Naive thymus-derived CD8-positive, alpha-beta T cell (primary cell): ENCODE measurements at regions not wholly inside any gene's neighbourhood (a gene's known extent, or its start where the extent isn't known, plus 50 kb on each side); places are given as distances from the start of the nearest gene placed in this dataset.
"Not testable (repeated sequence)": the region's sequence is repeated elsewhere in the genome, so short reads cannot be mapped to it uniquely, and the experiment has no call there.

ENCODE experiments used
- ATAC-seq, 2 donors: fragments of 150-1000 bp; cut with Tn5 transposase in 1 of 2; sonication (Bioruptor Pico), chemical (Tn5 transposase) in 1 of 2; 1 replicate in 1 of 2; 2 replicates in 1 of 2; pipeline ENCODE4 v1.10.0; 2021; ENCODE audit warnings: mild to moderate bottlenecking in 2 of 2, moderate library complexity in 2 of 2
- POLR2A ChIA-PET: fragments of 350-600 bp; sonication (Branson Sonifier 250); formaldehyde crosslinking; loops from one replicate; lab custom pipeline; 2021; ENCODE audit warnings: antibody characterized with exemption; lab: Charles Lee
- DNase-seq, 10 donors: peaks; one replicate each; pipeline versions ENCODE4 v3.0.0 to v3.0.0-alpha.2; 2020 to 2022
- H3K27ac Mint-ChIP-seq, 10 donors: one replicate each; pipeline ENCODE4 v1.8.0; 2020 to 2022; ENCODE audit warnings: mild to moderate bottlenecking in 10 of 10, mixed read lengths in 10 of 10, moderate library complexity in 4 of 10, inconsistent platforms in 1 of 10
- H3K27me3 Mint-ChIP-seq, 5 donors: one replicate each; pipeline ENCODE4 v1.8.0; 2021 to 2022; ENCODE audit warnings: mixed read lengths in 5 of 5
- H3K36me3 Mint-ChIP-seq, 3 donors: one replicate each; pipeline ENCODE4 v1.8.0; 2020 to 2022; ENCODE audit warnings: mixed read lengths in 3 of 3, mild to moderate bottlenecking in 2 of 3, inconsistent platforms in 1 of 3
- H3K4me1 Mint-ChIP-seq, 4 donors: one replicate each; pipeline ENCODE4 v1.8.0; 2021 to 2022; ENCODE audit warnings: mixed read lengths in 4 of 4
- H3K4me3 Mint-ChIP-seq, 10 donors: one replicate each; pipeline ENCODE4 v1.8.0; 2020 to 2022; ENCODE audit warnings: mild to moderate bottlenecking in 10 of 10, mixed read lengths in 10 of 10, moderate library complexity in 6 of 10, inconsistent platforms in 1 of 10
- H3K9me3 Mint-ChIP-seq, 9 donors: one replicate each; pipeline ENCODE4 v1.8.0; 2020 to 2022; ENCODE audit warnings: mixed read lengths in 9 of 9, mild to moderate bottlenecking in 3 of 9, inconsistent platforms in 1 of 9, moderate library complexity in 1 of 9

DNA sequence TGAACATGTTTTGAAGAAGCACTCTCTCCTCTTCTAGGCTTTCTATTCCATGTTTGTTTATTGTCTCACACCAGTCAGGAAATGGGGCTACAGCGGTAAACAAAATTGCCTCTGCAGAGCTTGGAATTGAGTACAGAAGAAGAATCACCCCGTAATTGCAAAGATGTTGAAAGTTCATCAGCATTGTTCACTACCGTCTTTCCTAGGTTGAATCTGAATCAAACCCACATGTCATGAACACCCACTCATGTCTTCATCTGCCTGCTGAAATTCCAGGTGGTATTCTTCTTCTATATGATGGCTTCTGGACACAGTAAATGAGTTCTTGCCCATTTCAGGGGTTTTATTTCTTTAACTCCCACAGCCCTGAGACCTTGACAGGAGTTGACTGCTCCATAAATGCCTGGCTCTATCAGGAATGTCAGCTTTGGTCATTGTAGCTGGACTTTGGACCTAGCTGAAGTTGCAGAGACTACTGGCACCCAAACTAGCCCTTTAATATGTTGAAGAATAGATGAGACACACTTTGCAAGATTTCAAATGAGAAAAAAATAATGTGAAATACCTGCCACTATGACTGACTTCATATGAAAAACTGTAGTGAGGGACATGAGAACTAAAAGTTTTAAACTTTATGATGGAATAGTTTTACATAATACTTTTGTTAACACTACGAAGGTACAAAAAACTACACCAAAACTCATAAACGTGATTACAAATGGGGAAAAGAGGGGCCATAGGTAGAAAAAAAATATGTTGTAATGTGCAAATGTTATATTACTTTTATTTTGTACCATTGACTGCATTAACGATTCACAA is 1235.3 kb upstream of the ZEB2 start:
- ATAC-seq (no peak), DNase-seq (no peak)
- Mint-ChIP-seq H3K4me3 (no peak overlapping the region), H3K9me3 (no peaks in the 10 kb centered on the region), H3K27ac (no peak overlapping the region), H3K27me3 (peaks cover 0 to 5% (median 0%) of the 10 kb centered on the region in 5 donors), H3K4me1 (peaks cover 0 to 22% (median 0%) of the 10 kb centered on the region in 4 donors), H3K36me3 (no peaks in the 10 kb centered on the region)
- POLR2A ChIA-PET: no interaction called here

DNA sequence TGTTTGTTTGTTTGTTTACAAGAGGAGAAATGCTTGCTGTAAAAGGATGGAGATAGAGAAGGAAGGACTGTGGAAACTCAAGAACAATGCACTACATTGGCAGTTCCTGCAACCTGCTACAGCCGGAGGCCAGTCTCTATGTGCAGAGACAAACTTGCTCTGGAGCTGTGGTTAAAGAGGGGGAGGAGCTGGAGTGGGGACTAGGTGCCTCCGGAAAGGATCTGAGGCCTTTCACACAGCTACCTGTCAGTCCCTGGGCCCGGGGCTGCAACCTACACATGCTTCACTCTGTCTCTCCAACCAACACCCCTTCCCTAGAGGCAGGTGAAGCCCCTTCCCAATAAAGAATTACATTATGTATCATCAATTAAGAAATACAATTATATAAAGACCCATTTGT is 1234.0 kb upstream of the ZEB2 start:
- Mint-ChIP-seq H3K9me3 (no peaks in the 10 kb centered on the region), H3K27me3 (peaks cover 0 to 5% (median 0%) of the 10 kb centered on the region in 5 donors), H3K4me1 (peaks cover 0 to 24% (median 0%) of the 10 kb centered on the region in 4 donors), H3K4me3 (no peak overlapping the region), H3K36me3 (no peaks in the 10 kb centered on the region), H3K27ac (no peak overlapping the region)
- ATAC-seq (no peak), DNase-seq (no peak)
- POLR2A ChIA-PET: no interaction called here

DNA sequence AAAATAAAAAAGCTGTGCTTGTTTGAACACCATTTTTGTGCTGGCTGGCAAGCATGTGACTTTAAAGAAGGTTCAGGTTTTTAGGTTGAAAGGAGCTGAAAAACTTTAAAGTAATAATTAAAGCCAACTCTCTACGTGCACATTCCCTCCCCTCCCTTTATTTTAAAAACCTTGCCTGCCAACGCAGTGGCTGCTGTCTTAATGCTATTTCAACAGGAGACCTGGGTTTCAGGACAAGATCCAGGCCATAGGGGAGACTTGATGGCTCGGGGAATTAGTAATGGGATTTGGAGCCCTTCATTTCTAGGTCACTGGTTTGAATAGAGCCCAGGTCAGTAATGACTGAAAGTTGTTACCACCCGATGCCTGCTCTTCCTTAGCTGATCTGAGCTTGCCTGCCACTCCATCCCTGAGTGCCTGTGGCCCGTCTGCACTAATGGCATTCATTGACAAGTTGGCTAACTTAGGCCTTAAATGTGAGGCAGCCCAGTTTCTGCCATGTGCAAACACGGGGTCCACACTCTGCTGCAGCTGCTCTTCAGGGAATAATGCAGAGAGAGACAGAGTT is 1233.2 kb upstream of the ZEB2 start:
- no peak for DNase-seq
- Mint-ChIP-seq H3K27me3 (peaks cover 0 to 5% (median 0%) of the 10 kb centered on the region in 5 donors), H3K9me3 (no peaks in the 10 kb centered on the region), H3K36me3 (no peaks in the 10 kb centered on the region), H3K4me3 (no peak overlapping the region), H3K27ac (no peak overlapping the region), H3K4me1 (peaks cover 0 to 24% (median 0%) of the 10 kb centered on the region in 4 donors)
- ATAC-seq: no peak
- POLR2A ChIA-PET: no interaction called here

DNA sequence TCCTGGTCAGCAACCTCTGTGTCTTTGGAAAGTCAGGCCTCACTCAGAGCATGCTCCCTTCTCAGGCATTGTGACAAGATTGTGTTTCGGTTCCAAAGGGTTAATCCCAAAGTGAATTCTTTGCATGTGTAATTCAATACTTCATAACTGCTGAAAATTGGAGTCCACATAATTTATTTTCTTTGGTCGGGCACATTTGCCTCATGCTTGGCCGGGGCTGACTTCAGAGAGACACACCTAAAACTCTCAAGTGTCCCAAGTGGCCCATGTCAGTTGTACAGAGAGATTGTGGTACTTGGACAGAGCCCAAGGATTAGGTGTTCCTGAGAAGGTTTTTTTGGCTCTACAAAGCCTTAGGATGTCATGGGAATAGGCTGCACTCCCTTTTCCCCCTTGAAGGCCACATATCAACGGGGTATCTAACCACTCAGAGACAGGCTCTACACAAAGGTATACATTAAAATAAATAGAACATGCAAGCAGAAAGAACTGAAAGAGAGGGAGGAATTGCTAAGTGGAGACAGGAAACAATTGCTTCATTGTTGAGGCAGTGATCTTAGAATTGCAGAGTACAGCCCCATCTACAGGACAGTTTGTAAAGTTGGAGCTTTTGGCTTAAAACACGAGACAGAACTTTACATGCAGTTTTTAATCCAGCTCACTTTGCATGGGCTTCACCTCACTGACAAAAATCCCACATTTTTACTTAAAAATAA is 1232.3 kb upstream of the ZEB2 start:
- H3K36me3 Mint-ChIP-seq: no peaks in the 10 kb centered on the region
- H3K4me1 Mint-ChIP-seq: peaks cover 0 to 24% (median 0%) of the 10 kb centered on the region in 4 donors
- no peaks in the 10 kb centered on the region for H3K9me3 Mint-ChIP-seq
- ATAC-seq: no peak
- DNase-seq: no peak
- H3K27me3 Mint-ChIP-seq: peaks cover 0 to 5% (median 0%) of the 10 kb centered on the region in 5 donors
- H3K27ac Mint-ChIP-seq: no peak overlapping the region
- POLR2A ChIA-PET: no interaction called here
- H3K4me3 Mint-ChIP-seq: no peak overlapping the region

DNA sequence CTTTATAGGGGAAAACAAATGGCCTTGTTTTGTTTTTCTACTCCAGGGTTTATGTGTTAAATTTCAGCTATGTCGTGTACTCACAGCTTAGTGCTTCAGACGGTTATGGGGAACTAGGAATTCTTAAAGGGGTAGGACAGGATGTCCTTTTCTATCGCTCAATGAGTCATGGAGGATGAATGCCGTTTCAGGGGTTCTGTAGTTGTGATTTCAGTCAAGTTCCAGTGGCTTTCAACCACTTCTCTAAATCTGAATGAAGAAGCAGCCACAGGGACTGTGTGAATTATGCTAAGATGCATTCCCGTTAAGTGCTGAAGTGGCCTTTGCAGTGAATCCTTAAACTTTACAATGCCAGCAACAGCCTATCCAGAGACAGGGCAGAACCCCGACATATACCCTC is 1231.7 kb upstream of the ZEB2 start:
- Mint-ChIP-seq H3K9me3 (no peaks in the 10 kb centered on the region), H3K4me3 (peak overlapping the region in 1 of 10 donors; percentile 3), H3K4me1 (peaks cover 0 to 24% (median 0%) of the 10 kb centered on the region in 4 donors), H3K27ac (no peak overlapping the region), H3K36me3 (no peaks in the 10 kb centered on the region), H3K27me3 (peaks cover 0 to 5% (median 0%) of the 10 kb centered on the region in 5 donors)
- peak in 1 of 10 donors; percentile 2 for DNase-seq
- ATAC-seq: no peak
- POLR2A ChIA-PET: no interaction called here

DNA sequence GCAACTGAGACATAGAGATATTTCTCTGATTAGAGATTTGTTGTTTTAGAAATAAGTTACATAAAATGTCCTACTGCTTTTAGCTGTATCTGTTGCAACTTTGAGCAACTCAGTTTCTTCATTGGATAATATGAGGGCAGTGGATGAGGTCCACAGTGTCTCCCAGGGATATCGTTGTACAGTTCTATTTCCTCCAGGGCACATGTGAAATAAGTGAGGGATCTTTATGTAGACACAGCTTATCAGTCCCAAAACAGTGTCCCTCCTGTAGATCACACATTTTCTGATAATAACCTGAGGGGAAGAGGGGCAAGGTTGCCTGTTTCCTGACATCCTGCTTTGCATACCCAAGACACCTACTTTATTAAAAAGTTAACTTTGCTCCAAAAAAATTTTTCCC is 1231.2 kb upstream of the ZEB2 start:
- no peak for ATAC-seq
- no peak overlapping the region for H3K4me3 Mint-ChIP-seq
- DNase-seq: no peak
- H3K4me1 Mint-ChIP-seq: peaks cover 0 to 24% (median 0%) of the 10 kb centered on the region in 4 donors
- no peaks in the 10 kb centered on the region for H3K36me3 Mint-ChIP-seq
- peaks cover 0 to 5% (median 0%) of the 10 kb centered on the region in 5 donors for H3K27me3 Mint-ChIP-seq
- POLR2A ChIA-PET: no interaction called here
- H3K9me3 Mint-ChIP-seq: peaks cover 0 to 4% (median 0%) of the 10 kb centered on the region in 9 donors
- no peak overlapping the region for H3K27ac Mint-ChIP-seq

DNA sequence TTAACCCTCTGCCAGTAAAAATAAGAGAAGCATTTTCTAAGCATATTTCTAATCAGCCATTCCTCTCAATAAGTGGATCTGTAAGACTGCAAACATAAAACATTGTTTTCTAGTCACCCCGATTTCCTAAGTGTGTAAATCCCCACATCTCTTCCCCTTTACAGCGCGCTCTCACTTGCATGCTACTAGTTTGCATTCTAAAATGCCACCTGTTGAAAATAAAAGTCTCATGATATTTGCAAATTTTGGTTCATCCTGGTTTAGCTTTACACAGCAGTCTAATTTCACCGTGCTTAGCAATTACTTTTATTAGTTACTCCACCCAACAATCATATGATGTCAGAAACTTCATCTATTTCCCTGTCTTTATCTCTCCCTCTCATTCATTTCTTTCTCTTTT is 1230.7 kb upstream of the ZEB2 start:
- Mint-ChIP-seq H3K27me3 (peaks cover 0 to 5% (median 0%) of the 10 kb centered on the region in 5 donors), H3K36me3 (no peaks in the 10 kb centered on the region), H3K9me3 (peaks cover 0 to 4% (median 0%) of the 10 kb centered on the region in 9 donors), H3K4me1 (peaks cover 0 to 24% (median 0%) of the 10 kb centered on the region in 4 donors), H3K4me3 (no peak overlapping the region), H3K27ac (no peak overlapping the region)
- no peak for ATAC-seq
- no peak for DNase-seq
- POLR2A ChIA-PET: no interaction called here

DNA sequence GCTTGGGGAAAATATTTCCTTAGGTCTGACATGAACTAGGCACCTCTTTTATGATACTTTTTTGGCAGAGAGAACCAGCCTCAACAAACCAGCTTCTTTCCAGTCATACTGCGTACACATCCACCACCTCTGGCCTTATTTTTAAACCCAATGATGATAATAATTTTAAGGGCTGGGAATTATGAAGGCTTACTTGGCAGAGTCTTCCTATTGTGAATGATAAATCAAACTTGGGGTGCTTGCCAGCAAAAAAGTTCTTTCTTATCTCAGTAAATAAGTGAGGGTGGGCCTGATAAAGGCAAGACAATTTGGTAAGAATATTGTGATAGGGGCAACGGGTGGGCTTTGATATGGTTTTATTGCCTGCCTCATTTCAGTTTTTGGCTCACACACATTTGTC is 1230.2 kb upstream of the ZEB2 start:
- peaks cover 0 to 24% (median 0%) of the 10 kb centered on the region in 4 donors for H3K4me1 Mint-ChIP-seq
- no peaks in the 10 kb centered on the region for H3K36me3 Mint-ChIP-seq
- H3K27me3 Mint-ChIP-seq: peaks cover 0 to 5% (median 0%) of the 10 kb centered on the region in 5 donors
- H3K4me3 Mint-ChIP-seq: no peak overlapping the region
- POLR2A ChIA-PET: no interaction called here
- ATAC-seq (no peak), DNase-seq (no peak)
- H3K27ac Mint-ChIP-seq: no peak overlapping the region
- peaks cover 0 to 4% (median 0%) of the 10 kb centered on the region in 9 donors for H3K9me3 Mint-ChIP-seq

DNA sequence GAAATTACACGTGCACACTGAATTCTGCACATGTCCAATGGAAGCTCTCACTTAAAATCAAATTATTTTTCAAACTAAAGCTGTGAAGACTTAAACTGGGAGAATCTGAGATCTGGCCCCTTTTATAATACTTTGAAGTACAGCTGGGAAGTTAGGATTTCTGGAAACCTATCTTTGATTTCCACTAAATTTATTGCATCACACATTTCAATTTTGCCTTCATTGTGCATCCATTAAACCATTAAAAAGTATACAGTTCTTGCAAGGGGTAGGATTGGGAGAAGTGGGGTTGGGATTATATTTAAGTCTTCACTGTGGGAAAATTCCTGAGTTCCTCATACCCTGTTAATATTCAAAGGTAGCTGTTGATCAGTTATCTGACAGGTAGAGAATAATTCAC is 1229.6 kb upstream of the ZEB2 start:
- DNase-seq (no peak), ATAC-seq (no peak)
- Mint-ChIP-seq H3K9me3 (peaks cover 0 to 4% (median 0%) of the 10 kb centered on the region in 9 donors), H3K27me3 (peaks cover 0 to 1% (median 0%) of the 10 kb centered on the region in 5 donors), H3K4me3 (no peak overlapping the region), H3K4me1 (peaks cover 0 to 27% (median 0%) of the 10 kb centered on the region in 4 donors), H3K36me3 (no peaks in the 10 kb centered on the region), H3K27ac (no peak overlapping the region)
- POLR2A ChIA-PET: no interaction called here

DNA sequence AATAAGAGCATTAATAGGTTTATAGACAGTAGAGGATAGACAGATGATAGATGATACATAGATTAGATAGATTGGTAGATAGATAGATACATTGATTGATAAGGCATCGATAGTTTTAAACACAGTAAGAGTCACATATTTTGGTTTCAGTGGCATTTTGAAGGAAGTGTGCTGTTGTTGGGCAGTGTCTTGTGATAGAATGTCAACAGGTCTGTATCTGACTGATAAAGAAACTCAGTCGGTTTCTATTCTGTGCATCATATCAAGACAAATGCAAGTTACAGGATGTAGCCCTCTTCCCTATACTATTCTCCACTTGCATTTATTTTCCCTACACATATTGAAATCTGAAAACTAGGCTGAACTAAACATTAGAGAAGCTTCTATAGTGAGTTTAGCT is 1229.0 kb upstream of the ZEB2 start:
- no peaks in the 10 kb centered on the region for H3K36me3 Mint-ChIP-seq
- no peaks in the 10 kb centered on the region for H3K27me3 Mint-ChIP-seq
- peaks cover 0 to 4% (median 0%) of the 10 kb centered on the region in 9 donors for H3K9me3 Mint-ChIP-seq
- DNase-seq: no peak
- no peak overlapping the region for H3K4me3 Mint-ChIP-seq
- peaks cover 0 to 27% (median 0%) of the 10 kb centered on the region in 4 donors for H3K4me1 Mint-ChIP-seq
- POLR2A ChIA-PET: no interaction called here
- no peak for ATAC-seq
- H3K27ac Mint-ChIP-seq: no peak overlapping the region

DNA sequence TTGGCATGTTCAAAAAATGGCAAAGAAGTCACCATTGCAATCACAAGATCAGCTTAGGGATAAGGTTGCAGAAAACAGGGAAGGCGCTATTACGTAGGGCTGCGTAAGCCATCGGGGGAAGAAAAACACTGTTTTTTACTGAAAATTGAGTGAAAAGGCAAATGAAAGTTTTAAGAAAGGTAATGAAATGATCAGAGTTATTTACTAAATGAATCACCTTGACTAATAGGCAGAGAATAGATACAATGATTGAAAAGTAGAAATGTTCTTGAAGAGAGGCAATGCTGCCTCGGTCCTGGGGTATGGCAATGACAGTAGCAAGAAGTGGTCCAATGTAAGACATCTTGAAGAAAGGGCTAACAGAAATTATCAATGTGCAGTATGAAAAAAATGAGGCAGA is 1227.8 kb upstream of the ZEB2 start:
- H3K9me3 Mint-ChIP-seq: peaks cover 0 to 4% (median 0%) of the 10 kb centered on the region in 9 donors
- no peaks in the 10 kb centered on the region for H3K27me3 Mint-ChIP-seq
- DNase-seq (no peak), ATAC-seq (no peak)
- peaks cover 0 to 38% (median 0%) of the 10 kb centered on the region in 4 donors for H3K4me1 Mint-ChIP-seq
- H3K4me3 Mint-ChIP-seq: no peak overlapping the region
- no peak overlapping the region for H3K27ac Mint-ChIP-seq
- POLR2A ChIA-PET: no interaction called here
- no peaks in the 10 kb centered on the region for H3K36me3 Mint-ChIP-seq

DNA sequence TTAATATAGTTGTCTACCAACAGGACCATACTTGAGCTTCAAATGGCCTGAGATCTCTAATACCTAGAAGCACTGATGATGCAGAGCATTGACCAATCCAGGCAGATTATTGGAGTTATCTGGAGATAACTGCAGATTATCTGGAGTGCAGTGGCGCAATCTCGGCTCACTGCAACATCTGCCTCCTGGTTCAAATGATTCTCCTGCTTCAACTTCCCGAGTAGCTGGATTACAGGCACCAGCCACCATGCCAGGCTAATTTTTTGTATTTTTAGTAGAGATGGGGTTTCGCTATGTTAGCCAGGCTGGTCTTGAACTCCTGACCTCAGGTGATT is 1225.4 kb upstream of the ZEB2 start:
- H3K4me3 Mint-ChIP-seq, ATAC-seq, H3K9me3 Mint-ChIP-seq, H3K27ac Mint-ChIP-seq, DNase-seq, H3K36me3 Mint-ChIP-seq, H3K27me3 Mint-ChIP-seq: not testable (repeated sequence)
- POLR2A ChIA-PET: interaction anchor here (0.6 kb wide), 1 partner anchor 29 kb away, joined by 3 read pairs; no protein-coding TSS in a partner anchor
- H3K4me1 Mint-ChIP-seq: peaks cover 0 to 25% (median 0%) of the 10 kb centered on the region in 4 donors
